ENCODE measurements at regions not wholly inside any gene's neighbourhood (a gene's known extent, or its start where the extent isn't known, plus 50 kb on each side); places are given as distances from the start of the nearest gene placed in this dataset.

DNA sequence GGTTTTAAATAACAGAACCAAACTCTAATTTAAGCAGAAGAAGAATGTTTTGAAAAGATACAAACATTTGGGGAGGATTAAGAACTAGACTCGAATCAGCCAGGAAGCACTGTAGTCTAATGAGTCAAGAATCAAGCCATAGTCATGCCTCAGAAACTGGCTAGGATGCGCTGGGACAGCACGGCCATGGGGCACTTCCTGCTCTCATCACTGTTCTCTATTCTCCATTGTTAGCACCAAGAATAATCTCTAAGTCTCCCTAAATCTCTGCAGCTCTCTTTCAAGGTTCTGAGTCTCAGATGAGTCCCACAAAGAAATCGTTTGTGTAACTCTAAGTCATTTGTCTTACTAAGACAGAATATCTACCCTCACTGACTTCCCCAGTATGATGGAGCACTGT is 399.0 kb upstream of the KCNMB2 start:
- TF ChIP-seq POLR2AphosphoS5 (IDR thresholded peaks at IDR 0.05; ENCODE audit: low read depth, low read length) (no peak), TAF1 (IDR thresholded peaks at IDR 0.05; ENCODE audit: borderline replicate concordance, insufficient read depth, low read length) (no peak), FOXP2 (optimal IDR thresholded peaks at IDR 0.05; ENCODE audit: borderline replicate concordance, extremely low read depth, extremely low read length, insufficient read depth) (no peak), SIN3A (IDR thresholded peaks at IDR 0.05; ENCODE audit: borderline replicate concordance, insufficient read depth, low read length) (no peak)
- TF ChIP-seq, protein P1, sequence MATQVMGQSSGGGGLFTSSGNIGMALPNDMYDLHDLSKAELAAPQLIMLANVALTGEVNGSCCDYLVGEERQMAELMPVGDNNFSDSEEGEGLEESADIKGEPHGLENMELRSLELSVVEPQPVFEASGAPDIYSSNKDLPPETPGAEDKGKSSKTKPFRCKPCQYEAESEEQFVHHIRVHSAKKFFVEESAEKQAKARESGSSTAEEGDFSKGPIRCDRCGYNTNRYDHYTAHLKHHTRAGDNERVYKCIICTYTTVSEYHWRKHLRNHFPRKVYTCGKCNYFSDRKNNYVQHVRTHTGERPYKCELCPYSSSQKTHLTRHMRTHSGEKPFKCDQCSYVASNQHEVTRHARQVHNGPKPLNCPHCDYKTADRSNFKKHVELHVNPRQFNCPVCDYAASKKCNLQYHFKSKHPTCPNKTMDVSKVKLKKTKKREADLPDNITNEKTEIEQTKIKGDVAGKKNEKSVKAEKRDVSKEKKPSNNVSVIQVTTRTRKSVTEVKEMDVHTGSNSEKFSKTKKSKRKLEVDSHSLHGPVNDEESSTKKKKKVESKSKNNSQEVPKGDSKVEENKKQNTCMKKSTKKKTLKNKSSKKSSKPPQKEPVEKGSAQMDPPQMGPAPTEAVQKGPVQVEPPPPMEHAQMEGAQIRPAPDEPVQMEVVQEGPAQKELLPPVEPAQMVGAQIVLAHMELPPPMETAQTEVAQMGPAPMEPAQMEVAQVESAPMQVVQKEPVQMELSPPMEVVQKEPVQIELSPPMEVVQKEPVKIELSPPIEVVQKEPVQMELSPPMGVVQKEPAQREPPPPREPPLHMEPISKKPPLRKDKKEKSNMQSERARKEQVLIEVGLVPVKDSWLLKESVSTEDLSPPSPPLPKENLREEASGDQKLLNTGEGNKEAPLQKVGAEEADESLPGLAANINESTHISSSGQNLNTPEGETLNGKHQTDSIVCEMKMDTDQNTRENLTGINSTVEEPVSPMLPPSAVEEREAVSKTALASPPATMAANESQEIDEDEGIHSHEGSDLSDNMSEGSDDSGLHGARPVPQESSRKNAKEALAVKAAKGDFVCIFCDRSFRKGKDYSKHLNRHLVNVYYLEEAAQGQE (IDR thresholded peaks at IDR 0.05; ENCODE audit: insufficient read depth in 1 of 2, low read depth in 2 of 2, low read length in 2 of 2), result no peak

DNA sequence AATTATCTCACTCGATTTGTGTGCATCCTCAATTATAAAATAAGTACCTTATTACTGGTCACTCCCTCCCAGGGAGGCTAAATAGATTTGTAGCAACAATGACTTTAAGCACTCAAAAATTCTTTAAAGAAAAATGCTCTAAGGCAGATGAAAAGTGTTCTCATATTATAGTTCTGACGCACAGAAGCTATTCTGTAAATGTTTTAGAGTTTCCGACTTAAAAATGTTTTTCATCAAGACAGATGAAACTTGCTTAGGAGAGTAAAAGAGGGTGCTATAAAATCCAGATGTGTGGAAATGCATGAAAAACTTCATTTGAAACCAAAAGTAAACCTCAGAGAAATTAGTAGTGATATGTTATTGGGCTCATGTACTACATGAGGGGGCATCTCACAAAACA is 398.4 kb upstream of the KCNMB2 start:
- TF ChIP-seq SIN3A (IDR thresholded peaks at IDR 0.05; ENCODE audit: borderline replicate concordance, insufficient read depth, low read length) (no peak), POLR2AphosphoS5 (IDR thresholded peaks at IDR 0.05; ENCODE audit: low read depth, low read length) (no peak), TAF1 (IDR thresholded peaks at IDR 0.05; ENCODE audit: borderline replicate concordance, insufficient read depth, low read length) (no peak), FOXP2 (optimal IDR thresholded peaks at IDR 0.05; ENCODE audit: borderline replicate concordance, extremely low read depth, extremely low read length, insufficient read depth) (no peak)
- TF ChIP-seq, protein P1 (IDR thresholded peaks at IDR 0.05; ENCODE audit: insufficient read depth in 1 of 2, low read depth in 2 of 2, low read length in 2 of 2), result no peak

DNA sequence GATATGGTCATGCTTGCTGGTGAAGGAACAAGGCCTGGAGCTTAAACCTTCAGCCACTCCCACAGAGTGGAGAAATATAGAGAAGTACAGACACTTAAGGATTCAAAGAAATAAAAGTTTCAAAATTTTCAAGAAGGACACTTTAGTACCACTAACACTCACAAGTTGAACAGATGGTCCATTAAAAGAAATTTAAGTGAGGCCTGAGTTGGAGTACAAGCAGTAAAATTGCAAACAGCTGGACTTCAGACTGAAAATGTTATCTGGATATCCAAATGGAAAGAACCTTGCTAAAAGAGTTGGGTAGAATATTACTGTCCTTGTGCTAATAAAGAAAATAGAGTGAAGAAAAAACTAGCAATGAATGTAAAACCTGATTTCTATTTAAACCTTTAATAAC is 397.1 kb upstream of the KCNMB2 start:
- TF ChIP-seq FOXP2 (optimal IDR thresholded peaks at IDR 0.05; ENCODE audit: borderline replicate concordance, extremely low read depth, extremely low read length, insufficient read depth) (no peak), SIN3A (IDR thresholded peaks at IDR 0.05; ENCODE audit: borderline replicate concordance, insufficient read depth, low read length) (no peak), POLR2AphosphoS5 (IDR thresholded peaks at IDR 0.05; ENCODE audit: low read depth, low read length) (no peak)
- TF ChIP-seq, protein P1 (IDR thresholded peaks at IDR 0.05; ENCODE audit: insufficient read depth in 1 of 2, low read depth in 2 of 2, low read length in 2 of 2), result no peak

DNA sequence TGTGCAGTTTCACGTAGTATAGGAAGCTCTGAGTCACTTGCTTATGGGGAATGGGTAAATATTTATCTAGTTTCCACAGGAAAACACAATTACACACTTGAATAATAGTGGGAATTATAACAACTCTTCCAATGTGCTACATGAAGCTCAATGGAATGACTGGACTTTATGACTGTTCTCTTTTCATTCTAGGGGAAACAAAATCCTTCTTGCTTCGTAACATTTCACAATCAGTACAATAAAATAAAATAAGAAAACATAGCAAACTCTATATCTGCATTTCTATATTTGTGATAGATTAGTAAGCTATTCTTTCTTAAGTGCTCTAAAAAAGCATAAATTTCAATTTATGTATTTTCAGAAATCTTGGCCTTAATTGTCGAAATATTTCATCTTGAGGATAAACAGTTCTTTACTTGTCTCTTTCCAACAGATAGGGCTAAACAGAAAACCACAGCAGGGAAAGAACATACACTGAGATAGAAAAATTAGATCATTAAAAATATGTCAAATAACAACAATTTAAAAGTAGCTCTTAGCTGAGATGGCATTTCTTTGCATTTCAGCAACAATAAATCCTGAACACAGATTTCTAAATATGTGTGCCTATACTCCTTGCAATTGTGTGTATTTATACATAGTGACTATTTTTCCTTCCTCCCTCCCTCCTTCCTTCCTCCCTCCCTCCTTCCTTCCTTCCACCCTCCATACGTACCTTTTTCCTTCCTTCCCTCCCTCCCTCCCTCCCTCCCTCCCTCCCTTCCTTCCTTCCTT is 395.5 kb upstream of the KCNMB2 start:
- TF ChIP-seq TAF1 (IDR thresholded peaks at IDR 0.05; ENCODE audit: borderline replicate concordance, insufficient read depth, low read length), result no peak

DNA sequence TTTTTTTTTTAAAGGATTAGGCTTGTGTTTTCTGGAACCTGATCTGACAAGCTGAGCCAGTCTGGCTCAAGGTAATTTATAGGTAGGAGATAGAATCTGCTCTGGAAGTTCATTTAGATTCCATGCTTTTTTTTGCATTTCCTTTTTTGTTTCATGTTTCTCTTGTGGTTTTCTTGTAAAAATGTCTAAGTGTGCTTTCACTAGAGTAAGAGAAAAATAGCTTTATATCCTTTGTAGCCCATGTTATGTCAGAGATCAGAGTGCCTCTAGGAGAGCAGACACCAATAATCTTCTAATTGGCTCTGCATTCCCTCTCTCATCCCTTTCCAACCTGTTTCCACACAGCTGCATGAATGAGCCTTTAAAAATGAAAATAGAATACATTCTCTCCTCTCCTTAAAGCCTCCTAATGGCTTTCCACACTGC is 389.8 kb upstream of the KCNMB2 start:
- no peak for TF ChIP-seq FOXP2 (optimal IDR thresholded peaks at IDR 0.05; ENCODE audit: borderline replicate concordance, extremely low read depth, extremely low read length, insufficient read depth)
- no peak for TF ChIP-seq POLR2AphosphoS5 (IDR thresholded peaks at IDR 0.05; ENCODE audit: low read depth, low read length)
- no peak for TF ChIP-seq SIN3A (IDR thresholded peaks at IDR 0.05; ENCODE audit: borderline replicate concordance, insufficient read depth, low read length)
- TF ChIP-seq, protein P1 (IDR thresholded peaks at IDR 0.05; ENCODE audit: insufficient read depth in 1 of 2, low read depth in 2 of 2, low read length in 2 of 2), result no peak
- no peak for TF ChIP-seq TAF1 (IDR thresholded peaks at IDR 0.05; ENCODE audit: borderline replicate concordance, insufficient read depth, low read length)
